ENCODE measurements at regions not wholly inside any gene's neighbourhood (a gene's known extent, or its start where the extent isn't known, plus 50 kb on each side); places are given as distances from the start of the nearest gene placed in this dataset.
"Not testable (repeated sequence)": the region's sequence is repeated elsewhere in the genome, so short reads cannot be mapped to it uniquely, and the experiment has no call there.

DNA sequence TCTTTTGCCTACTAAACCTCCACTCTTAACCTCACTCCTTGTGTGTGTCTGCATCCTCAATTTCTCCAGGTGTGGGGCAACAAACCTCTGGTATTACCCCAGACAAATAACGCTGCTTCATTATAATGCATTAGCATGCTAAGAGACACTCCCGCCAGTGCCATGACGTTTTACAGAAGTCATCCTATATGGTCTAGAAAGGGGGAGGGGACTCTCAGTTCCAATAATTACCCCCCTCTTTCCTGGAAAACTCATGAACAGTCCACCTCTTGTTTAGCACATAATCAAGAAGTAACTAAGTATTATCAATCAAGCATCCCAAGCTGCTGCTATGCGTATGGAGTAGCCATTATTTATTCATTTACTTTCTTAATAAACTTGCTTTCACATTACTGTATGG lies 364.5 kb downstream of the TYW1 start:
- DNase-seq (ENCODE audit: low read depth, low spot score), result no peak
- POLR2A ChIA-PET, result no interaction called here
- TF ChIP-seq, protein P1, sequence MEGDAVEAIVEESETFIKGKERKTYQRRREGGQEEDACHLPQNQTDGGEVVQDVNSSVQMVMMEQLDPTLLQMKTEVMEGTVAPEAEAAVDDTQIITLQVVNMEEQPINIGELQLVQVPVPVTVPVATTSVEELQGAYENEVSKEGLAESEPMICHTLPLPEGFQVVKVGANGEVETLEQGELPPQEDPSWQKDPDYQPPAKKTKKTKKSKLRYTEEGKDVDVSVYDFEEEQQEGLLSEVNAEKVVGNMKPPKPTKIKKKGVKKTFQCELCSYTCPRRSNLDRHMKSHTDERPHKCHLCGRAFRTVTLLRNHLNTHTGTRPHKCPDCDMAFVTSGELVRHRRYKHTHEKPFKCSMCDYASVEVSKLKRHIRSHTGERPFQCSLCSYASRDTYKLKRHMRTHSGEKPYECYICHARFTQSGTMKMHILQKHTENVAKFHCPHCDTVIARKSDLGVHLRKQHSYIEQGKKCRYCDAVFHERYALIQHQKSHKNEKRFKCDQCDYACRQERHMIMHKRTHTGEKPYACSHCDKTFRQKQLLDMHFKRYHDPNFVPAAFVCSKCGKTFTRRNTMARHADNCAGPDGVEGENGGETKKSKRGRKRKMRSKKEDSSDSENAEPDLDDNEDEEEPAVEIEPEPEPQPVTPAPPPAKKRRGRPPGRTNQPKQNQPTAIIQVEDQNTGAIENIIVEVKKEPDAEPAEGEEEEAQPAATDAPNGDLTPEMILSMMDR (IDR thresholded peaks at IDR 0.05; ENCODE audit: insufficient read depth, low read length, missing control alignments), result no peak
- CTCF ChIA-PET, result interaction anchor here (4.7 kb wide), 1 partner anchor 10 kb away, joined by 34 read pairs; no protein-coding TSS in a partner anchor
- no peak overlapping the region for H3K4me3 ChIP-seq (ENCODE audit: low read depth, low read length)

DNA sequence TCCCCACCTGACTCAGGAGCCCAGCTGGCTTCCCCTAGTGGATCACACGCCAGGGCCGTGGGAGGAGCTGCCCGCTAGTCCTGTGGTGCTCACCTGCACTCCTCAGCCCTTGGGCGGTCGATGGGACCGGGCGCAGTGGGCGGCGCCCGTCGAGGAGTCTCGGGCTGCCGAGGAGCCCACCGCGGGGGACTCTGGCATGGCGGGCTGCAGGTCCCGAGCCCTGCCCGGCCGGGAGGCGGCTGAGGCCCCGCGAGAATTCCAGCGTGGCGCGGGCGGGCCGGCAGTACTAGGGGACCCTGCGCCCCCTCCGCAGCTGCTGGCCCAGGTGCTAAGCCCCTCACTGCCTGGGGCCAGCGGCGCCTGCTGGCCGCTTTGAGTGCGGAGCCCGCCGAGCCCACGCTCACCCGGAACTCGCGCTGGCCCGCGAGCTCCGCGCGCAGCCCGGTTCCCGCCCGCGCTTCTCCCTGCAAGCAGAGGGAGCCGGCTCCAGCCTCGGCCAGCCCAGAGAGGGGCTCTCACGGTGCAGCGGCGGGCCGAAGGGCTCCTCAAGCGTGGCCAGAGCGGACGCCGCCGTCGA lies 367.9 kb downstream of the TYW1 start:
- no peak for DNase-seq (ENCODE audit: low read depth, low spot score)
- ChIA-PET POLR2A (no interaction called here), CTCF (interaction anchor here (4.7 kb wide), 1 partner anchor 7 kb away, joined by 34 read pairs; no protein-coding TSS in a partner anchor)
- TF ChIP-seq, protein P1 (IDR thresholded peaks at IDR 0.05; ENCODE audit: insufficient read depth, low read length, missing control alignments), result no peak
- no peak overlapping the region for H3K4me3 ChIP-seq (ENCODE audit: low read depth, low read length)

DNA sequence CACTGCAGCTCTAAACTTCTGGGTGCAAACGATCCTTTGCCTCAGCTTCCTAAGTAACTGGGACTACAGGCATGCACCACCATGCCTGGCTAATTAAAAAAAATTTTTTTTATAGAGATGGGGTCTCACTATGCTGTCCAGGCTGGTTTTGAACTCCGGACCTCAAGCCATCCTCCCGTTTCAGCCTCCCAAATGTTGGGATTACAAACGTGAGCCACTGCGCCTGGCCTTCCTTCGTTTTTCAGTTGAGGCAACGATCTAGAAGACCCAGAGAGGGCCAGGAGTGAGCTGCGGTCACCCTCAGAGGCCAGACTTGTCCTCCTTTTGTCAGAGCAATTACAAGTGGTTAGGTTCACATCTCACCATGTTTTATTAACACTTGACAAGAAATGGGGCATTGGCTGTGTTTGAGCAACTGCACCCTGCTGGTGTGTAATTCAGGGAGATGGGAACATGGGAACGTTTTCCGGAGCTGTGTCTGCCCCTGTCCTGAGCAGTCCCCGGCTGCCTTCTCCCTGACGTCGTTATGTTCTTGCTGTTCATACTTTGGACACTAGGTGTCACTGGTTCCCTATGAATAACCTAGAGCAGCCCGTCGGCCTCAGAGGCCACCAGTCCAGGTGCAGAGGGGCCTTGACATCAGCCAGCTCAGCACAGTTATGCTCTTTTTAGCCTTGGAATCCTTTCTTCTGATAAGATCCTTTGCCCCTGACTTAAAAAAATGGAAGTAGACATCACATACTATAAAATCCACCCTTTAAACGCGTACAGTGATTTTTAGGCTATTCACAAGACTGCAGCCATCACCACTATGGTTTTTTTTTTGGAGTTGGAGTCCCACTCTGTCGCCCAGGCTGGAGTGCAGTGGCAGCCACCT lies 375.0 kb downstream of the TYW1 start:
- ChIA-PET POLR2A (no interaction called here), CTCF (interaction anchor here (1.0 to 3.0 kb wide), 9 partner anchors 8 to 331 kb away, joined by 3 to 34 read pairs (median 3); no protein-coding TSS in a partner anchor)
- no peak for DNase-seq (ENCODE audit: low read depth, low spot score)
- TF ChIP-seq, protein P1 (IDR thresholded peaks at IDR 0.05; ENCODE audit: insufficient read depth, low read length, missing control alignments), result peak; percentile 78
- H3K4me3 ChIP-seq (ENCODE audit: low read depth, low read length), result no peak overlapping the region

DNA sequence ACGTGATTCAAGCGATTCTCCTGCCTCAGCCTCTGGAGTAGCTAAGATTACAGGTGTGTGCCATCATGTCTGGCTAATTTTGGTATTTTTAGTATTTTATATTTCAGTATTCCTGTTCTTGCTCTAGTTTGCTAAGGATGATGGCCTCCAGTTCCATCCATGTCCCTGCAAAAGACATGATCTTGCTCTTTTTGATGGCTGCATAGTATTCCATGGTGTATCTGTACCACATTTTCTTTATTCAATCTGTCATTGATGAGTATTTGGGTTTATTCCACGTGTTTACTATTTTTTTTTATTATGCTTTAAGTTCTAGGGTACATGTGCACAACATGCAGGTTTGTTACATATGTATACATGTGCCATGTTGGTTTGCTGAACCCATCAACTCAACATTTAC lies 376.8 kb downstream of the TYW1 start:
- POLR2A ChIA-PET; DNase-seq (ENCODE audit: low read depth, low spot score); H3K4me3 ChIP-seq (ENCODE audit: low read depth, low read length); CTCF ChIA-PET: not testable (repeated sequence)

DNA sequence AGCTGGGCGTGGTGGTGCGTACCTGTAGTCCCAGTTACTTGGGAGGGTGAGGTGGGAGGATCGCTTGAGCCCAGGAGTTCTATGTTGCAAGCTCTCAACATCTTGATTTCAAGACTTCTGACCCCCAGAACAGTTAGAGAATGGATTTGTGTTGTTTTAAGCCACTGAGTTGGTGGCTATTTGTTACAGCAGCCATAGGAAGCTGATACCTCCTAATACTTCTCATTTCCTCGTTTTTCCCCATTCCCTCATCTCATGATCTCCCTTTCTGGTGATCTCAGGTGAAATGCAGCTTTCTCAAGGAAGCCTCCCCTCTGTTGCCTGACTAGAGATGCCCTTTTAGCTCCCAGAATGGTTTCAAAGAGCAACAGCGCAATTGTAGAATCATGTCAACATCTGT lies 378.8 kb downstream of the TYW1 start:
- DNase-seq (ENCODE audit: low read depth, low spot score), result no peak
- POLR2A ChIA-PET, result interaction anchor here (0.7 kb wide), 1 partner anchor 1210 kb away, joined by 4 read pairs; no protein-coding TSS in a partner anchor
- no peak overlapping the region for H3K4me3 ChIP-seq (ENCODE audit: low read depth, low read length)
- TF ChIP-seq, protein P1 (IDR thresholded peaks at IDR 0.05; ENCODE audit: insufficient read depth, low read length, missing control alignments), result no peak
- CTCF ChIA-PET, result interaction anchor here (1.0 to 1.6 kb wide), 3 partner anchors 8 to 16 kb away, joined by 3 to 5 read pairs (median 3); no protein-coding TSS in a partner anchor

DNA sequence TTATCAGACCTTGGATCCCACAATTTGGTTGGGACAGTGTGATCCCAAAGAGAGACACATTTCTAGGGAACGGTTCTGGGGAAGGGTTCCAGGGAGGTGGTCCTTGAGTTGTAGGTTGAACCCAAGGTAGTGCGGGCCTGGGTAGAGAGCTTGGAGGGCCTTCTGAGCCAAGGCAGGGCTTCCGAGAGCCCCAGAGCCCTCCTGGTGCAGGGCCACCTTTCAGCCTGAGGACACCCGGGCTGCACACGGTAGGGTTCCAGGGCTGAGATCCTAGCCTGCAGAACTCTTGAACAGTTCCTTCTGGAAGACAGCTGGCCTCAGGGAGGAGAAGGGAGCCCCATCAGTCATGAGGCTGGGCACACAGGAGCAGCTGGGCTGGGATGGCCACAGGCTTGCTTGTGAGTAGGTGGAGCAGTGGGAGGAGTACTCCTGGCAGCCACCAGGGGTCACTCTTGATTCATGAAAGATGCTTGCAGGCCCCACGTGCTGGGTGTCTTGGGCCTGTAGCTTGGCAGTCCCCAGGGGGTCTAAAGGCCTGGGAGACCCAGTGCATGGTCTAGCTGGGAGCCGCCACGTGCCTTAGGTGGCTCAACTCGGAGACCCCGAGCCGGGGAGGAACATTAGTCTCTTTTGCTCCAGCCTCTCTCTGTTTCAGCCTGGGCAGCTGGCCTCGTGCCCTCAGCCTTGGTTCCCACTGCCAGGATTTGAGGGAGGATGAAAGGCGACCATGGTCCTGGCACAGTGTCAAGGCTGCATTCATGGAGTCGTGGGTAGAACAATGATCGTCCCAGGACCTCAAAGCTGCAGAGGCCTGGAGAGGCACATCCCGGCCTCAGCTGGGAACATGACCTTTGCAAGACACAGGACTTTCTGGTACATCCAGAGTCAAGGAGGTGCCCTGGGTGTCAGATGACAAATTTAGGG lies 381.6 kb downstream of the TYW1 start:
- TF ChIP-seq, protein P1 (IDR thresholded peaks at IDR 0.05; ENCODE audit: insufficient read depth, low read length, missing control alignments), result peak; percentile 80
- DNase-seq (ENCODE audit: low read depth, low spot score), result peak; percentile 16
- H3K4me3 ChIP-seq (ENCODE audit: low read depth, low read length), result no peak overlapping the region
- ChIA-PET POLR2A (no interaction called here), CTCF (interaction anchor here (0.8 to 1.7 kb wide), 9 partner anchors 9 to 407 kb away, joined by 3 to 10 read pairs (median 3); no protein-coding TSS in a partner anchor)
